CD4-positive, alpha-beta T cell treated with Interleukin-17A for 4 hours (primary cell): ENCODE measurements at regions not wholly inside any gene's neighbourhood (a gene's known extent, or its start where the extent isn't known, plus 50 kb on each side); places are given as distances from the start of the nearest gene placed in this dataset.
A peak's percentile ranks its signal among the peaks of the same experiment; 100 is the strongest.
"Not testable (repeated sequence)": the region's sequence is repeated elsewhere in the genome, so short reads cannot be mapped to it uniquely, and the experiment has no call there.

Source experiments
- DNase-seq: peaks from one replicate; pipeline ENCODE4 v3.0.0-alpha.2; 2020; ENCODE audit warnings: mixed read lengths

DNA sequence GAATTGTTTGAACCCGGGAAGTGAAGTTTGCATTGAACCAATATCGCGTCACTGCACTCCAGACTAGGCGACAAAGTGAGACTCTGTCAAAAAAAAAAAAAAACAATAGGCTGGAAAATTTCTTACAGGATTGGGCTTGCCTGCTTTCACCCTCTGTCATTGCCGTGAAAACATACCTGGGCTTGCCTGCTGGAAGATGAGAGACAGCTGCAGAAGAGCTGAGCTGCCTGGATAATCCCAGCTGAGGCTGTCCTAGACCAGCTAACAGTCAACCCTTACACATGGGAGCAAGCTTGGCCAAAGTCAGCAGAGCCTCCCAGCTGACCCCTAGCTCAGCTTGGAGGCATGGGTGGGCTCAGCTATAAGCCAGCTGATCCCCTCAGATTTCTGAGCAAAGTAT, 306.2 kb downstream of the CCSER2 start:
- DNase-seq: no peak

DNA sequence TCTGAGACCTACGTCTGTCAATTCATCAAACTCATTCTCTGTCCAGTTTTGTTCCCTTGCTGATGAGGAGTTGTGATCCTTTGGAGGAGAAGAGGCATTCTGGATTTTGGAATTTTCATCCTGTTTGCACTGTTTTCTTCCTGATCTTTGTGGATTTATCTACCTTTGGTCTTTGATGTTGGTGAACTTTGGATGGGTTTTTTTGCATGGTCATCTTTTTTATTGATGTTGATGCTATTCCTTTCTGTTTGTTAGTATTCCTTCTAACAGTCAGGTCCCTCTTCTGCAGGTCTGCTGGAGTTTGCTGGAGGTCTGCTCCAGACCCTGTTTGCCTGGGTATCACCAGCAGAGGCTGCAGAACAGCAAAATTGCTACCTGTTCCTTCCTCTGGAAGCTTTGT, 322.2 kb downstream of the CCSER2 start:
- not testable (repeated sequence) for DNase-seq

DNA sequence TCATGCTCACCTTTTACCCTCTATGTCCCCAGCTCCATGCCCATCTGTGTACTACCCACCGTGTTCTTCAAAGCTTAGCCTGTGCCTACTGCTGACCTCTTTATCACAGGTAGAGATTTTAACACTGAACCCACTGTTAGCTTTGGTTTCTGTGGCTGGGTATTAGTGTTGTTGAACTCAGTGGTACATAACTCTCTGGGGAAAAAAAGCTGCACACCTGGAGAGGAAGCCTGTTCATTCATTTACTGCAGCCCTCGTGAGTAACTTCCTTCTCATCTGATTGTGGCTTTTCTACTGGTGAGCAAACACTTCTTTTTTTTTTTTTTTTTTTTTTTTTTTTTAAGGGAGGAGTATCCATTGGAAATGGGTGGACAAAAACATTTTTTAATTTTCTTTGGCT, 326.3 kb downstream of the CCSER2 start:
- DNase-seq: no peak

DNA sequence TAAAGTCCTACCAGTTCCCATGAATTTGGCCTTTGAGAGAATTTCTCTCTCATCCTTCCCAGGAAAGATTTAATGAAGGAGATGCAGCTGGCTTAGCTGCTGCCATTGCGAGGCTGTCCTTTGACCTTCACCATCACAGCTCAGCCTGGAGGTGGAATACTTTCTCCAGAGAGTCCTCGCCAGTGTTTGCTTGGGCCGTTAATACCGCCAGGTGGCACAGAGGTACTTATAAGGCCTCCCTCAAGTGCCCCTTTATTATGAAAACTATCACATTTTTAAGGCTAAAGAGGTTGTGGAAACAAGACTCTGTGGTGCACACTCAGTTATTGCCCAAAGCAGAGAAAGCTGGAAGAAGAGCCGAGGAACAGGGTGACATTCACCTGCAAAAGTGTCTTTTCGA, 330.6 kb downstream of the CCSER2 start:
- DNase-seq: no peak

DNA sequence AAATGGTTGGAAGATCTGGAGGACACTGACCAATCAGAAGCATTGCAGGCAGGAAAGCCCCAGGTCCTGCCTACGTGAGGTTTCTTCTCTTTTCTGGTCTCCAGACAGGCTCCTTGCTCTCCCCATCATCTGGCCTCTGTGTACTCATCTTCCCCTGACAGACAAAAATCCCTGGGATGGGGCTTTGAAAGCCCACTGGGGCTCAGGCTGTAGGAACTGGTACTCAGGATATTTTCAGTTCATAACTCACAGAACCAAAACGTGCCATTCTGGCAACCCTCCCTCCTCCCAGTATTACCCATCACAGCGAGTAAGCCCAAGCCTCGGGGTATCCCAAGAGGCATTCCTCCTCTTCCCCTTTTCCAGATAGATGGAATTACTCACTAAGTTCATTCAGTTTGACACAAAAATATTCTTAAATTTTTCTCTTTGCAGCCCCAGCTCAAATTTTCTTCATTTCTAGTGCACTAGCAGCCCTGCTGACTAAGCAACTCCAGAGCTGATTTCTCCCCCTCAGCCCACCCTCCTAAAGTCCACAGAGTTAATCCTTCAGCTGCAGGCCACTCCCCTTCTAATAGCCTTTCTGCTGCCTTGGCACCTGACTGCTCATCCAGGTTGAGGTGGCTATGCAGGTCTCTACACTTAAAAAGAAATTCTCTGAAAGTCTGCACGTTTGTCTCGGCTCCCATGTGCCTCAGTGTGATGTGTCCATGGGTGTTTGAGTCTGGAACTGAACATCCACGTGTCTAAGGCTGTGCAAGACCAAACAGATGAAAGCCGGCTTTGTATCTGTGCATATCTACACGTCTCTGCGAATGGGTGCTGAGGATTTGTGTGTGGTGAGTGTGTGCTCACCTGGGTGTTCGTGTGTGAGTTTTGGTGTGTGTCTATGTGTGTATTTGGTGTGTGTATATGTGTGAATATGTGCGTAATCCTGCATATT, 331.4 kb downstream of the CCSER2 start:
- no peak for DNase-seq

DNA sequence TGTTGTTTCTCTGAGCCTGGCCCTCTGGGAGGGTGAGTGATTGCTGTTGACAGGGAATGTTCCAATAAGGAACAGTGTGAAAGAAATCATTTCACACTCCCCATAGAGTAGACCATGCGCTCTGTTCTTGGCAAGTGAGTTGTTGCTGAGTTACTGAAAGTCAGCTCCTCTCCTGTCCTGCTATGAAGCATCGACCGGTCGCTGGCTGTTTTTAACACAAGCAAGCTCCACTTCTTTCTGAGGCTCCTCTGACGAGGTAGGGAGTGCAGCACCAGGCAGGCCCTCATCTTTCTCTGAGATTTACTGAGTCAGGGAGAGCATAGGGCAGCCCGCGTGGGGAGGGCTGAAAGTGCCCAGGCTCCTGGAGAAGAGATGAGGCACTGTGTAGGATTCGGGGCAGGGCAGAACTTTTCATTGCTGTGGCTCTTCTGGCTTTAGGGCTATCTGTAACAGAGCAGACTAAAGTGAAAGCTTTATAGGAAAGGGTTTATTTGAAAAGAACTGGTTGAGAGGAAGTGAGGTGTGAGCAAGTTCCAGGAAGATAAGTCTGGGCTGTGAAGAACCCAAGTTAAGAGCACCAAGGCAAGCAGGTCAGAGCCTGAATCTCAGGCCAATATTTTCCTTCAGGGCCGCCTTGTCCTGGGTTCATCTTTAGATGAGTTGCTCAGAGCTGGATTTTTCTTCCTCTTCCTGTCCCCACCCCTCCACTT, 332.2 kb downstream of the CCSER2 start:
- DNase-seq: no peak

DNA sequence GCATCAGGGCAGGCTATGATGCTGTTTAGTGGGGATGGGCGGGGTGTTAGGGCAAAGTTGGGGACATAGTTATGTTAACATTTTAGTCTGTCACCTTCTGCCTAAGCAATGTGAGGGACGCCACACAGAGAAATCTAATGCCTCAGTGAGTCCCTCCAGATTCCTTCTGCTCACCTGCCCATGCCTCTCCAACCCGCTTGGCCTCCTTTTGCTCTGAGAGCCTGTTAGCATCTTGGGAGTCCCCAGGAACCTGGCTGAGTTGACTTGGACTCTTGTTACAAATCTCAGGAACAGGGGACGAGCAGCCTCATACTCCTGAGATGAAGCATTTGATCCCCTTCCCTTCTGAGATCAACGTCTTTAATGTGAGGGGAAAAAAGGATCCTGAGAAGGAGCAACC, 336.8 kb downstream of the CCSER2 start:
- no peak for DNase-seq

DNA sequence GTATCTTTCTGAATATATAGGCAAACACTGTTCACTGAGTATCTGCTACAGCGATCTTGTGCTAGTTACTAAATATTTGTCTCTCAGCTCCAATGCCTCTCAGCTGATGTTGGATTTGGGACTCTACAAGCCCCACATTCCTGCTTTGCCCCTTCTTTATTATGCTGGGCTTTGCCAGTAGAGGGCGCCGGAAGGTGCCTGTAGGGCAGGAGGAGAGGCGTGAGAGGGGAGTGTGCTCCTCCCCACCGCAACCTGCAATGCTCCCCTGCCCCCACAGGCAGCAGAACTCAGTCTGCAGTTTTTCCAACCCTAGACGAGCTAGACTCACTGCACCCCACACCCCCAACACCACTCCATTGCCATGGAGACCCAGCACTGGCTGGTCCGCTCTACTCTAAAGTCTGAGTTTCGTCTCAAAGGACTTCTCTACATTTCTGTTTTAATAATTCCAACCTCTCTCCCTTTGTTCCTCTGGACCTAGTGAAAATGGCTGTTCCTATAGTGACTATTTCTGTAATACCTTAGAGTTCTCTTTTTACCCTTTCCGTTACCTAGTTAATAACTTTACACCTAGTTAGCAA, 337.6 kb downstream of the CCSER2 start:
- peak; percentile 4 for DNase-seq

DNA sequence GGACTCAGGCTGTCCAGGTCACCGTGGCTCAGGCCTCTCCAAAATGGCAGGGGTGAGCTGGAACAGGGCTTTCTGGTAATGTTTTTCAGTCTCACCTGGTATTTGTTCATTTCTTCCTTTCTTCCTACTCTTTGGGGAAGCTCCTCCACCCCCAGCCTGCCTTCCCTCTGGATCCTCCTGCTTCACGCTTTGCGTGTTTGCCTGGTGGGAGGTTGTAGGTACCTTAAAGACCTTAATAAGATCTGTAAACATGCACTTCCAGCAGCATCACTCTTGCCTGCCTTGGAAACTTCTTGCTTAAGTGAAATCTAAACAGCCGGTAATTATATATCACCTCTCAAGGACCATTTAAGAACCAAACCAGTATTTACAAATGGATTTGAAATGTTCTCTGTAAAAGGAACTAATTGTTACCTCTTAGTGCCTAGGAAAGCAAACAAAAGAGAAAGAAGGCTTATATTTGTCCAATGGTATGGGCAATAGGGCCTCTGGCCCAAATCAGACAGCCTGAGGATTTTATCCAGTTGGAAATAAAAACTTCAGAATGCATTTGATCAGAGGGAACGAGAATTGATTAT, 339.9 kb downstream of the CCSER2 start:
- DNase-seq: no peak

DNA sequence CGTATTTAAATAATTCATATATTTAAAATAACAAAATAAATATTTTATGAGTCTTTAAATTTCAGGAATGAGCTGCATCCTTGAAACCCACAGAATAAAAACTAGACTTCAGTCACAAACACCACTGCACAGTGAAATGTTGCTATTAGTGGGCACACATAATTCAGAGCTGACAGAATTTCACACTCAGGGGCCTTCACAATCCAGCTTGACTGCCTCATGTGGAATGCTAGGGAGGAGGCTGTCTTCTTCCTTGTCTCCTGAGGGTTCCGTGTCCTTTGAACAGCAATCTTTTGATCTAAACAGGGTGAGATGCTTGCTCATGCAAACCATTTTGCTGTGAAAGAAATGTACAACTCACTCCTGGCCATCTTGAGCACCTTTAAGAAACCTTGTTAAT, 346.7 kb downstream of the CCSER2 start:
- DNase-seq: no peak

DNA sequence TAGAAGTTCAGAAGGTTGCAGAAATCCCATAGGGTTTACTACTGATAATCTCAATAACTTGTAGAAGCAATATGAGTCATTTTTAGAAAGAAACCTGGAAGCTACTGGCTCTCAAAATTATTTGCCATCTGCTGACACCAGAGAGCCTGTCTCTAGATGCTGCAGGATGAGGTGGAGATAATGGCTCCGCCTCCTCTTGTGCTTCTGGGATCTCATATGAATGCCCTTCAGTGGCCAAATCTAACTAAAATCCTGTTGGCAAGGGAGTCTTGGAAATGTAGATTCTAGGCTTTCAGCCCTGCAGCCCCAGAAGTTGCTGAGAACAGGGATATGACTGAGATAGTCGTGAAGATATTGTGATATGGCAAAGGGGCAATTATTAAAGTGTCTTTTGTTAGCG, 348.1 kb downstream of the CCSER2 start:
- no peak for DNase-seq

DNA sequence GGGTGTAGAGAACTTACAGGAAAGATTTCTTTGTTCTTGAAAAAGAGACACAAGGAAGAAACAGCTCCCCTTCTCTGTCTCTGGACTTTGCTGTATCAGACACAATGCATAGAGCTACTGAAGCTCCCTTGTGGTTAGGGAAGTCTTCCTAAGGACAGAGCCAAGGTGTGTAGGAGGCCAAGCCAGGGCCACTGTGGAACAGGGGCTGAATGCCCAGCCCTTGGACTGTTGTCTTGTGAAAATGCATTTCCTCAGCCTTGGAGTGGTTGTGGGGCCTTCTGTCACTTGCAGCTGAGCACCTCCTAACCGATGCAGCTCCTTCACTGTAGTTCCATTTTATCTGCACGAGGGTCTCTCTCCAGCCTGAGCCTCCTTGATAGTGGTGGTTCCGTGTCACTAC, 353.4 kb downstream of the CCSER2 start:
- no peak for DNase-seq

DNA sequence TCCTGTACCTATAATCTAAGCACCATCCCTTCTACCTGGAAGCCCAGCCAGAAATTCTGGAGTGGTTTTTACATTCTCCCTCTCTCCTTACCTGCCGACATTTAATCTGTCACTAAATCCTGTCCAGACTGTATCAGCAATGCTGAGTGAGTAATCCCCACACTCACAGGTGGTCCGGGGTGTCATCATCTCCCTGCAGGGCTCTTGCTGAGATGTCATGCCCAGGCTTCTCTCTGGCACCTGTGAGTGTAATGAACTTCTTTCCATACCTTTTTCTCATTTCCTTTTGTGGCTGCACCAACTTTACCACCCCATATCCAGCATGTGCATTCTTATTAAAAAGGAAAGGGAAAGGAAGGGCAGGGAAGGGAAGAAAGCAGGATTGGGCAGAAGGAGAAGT, 355.2 kb downstream of the CCSER2 start:
- DNase-seq: no peak

DNA sequence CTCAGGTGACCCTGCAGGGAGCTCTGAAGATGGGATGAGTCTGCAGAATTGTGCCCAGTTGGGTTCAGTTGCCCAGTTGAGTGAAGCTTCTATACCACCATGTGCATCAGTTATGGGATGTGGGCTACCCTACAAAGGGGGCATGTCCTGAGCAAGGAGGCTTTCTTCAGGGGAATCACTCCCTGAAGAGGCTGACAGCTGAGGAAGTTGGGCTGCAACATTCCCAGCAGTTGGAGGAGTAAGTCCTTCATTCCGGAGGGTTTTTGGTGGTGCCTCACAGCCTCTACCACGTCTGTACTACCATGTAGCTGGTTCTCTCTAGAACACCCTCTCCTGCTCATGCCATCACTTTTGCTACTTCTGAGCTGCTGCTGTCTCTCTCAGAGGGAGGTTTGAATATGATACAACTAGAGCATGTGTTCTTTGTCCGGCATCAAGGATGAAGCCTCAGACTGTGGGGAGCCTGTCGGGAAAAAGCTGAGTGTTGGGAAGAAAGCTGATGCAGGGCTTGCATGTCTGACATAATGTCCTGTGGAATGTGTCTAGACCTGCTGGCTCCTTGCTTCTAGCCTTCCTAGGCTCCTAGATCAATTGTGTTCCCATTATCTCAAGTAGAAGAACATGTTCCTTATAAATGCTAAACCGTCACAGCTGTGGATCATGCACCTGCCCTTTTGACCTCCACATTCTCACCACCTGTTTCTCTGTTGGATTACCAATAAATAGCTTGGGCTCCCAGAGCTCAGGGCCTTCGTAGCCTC, 355.8 kb downstream of the CCSER2 start:
- DNase-seq: no peak

DNA sequence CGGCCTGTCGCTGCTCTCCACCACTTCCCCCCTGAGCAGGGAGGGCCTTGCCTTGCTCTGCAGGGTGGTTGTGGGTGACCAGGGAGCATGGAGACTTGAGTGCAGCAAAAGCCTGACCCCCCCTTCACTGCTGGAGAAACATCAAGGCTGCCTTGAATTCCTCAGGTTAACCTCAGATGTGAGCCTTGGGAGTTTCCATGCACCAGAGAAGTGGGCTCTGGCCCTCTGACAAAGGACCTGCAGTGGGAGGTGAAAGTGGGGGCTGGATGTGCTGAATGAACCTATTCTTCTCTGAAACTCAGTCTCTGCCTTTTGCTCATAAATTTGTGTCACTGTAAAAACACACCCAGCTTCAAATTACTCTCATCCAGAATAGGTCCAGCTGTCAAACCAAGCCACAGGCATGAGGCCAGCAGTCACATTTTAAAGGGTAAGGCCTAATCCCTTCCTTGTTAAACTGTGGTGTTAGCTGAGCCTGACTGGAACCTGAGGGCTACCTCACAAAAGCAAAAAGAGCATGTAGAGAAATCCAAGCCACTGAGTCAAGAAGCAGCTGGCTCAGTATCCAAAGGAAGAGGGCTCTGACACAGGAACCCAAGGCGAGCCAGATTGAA, 356.8 kb downstream of the CCSER2 start:
- no peak for DNase-seq

DNA sequence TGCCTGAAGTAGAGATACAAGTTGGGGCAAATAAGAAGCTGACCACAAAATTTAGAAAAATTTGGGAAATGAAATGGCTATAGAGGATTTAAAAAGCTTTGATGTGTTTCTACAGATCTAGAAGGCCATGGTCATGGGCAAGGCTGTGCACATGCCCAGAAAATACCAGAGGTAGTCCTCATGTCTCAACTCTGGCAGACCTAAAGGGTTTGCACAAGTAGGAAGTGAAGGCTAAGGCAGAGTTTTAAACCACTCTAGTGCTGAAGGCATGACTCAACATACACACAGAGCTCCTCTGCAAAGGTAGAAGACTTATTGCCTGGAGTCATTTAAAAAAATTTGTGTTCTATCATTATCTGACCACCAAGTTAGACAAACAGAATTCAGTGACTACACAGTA, 364.6 kb downstream of the CCSER2 start:
- no peak for DNase-seq

DNA sequence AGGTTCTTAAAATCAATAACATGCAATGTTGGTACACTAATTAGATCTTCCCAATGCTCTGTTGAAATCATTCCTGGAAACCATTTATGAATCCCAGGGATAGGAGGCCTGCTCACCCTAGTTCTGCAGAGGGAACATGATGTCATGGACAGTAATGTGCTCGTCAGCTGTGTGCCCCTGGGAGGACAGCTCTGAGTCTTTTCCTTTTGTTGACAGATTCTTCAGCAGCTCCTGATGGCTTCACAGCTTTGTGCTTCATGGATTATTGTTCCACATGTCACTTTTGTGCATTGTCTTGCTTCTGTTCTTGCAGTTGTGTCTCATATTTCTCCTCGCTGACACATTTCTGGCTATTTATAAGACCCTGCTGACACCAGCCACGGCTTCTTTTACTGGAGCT, 367.5 kb downstream of the CCSER2 start:
- no peak for DNase-seq

DNA sequence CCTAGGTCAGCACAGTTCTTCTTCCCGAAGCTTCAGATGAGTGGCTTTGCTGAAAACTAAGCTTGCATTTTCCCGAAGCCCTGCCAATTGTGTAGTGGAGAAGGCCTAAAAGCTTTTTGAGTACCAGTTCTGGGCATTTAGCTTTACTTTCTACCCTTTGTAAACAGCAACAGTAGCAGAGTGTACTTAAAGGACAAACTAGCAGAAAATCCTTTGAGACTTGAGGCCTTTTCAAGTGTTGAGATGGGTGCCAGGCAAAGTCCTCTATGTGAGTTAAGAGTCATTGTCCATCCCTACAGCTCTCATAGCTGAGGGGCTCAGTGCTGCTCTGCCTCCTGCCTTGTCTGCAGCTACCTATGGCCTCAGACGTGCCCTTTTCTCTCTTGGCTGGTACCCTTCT, 368.2 kb downstream of the CCSER2 start:
- no peak for DNase-seq

DNA sequence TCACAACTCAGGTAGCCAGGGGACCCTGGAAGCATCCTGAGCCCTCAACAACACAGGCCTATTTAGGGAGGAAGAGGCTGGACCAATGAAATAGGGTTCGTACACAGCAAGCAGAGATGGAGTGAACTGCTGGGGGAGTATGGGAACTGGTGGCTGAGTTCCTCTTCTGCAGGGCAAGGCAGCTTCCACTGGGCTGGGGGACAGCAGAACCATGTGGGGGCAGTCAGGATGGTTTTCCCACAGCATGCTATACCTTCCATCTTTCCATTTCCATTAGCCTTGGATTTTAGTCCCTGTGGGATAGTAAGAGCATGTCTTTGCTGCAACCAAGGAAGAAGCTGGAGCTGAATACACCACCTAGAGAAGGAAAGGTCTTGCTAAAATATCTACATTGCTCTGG, 370.6 kb downstream of the CCSER2 start:
- no peak for DNase-seq

DNA sequence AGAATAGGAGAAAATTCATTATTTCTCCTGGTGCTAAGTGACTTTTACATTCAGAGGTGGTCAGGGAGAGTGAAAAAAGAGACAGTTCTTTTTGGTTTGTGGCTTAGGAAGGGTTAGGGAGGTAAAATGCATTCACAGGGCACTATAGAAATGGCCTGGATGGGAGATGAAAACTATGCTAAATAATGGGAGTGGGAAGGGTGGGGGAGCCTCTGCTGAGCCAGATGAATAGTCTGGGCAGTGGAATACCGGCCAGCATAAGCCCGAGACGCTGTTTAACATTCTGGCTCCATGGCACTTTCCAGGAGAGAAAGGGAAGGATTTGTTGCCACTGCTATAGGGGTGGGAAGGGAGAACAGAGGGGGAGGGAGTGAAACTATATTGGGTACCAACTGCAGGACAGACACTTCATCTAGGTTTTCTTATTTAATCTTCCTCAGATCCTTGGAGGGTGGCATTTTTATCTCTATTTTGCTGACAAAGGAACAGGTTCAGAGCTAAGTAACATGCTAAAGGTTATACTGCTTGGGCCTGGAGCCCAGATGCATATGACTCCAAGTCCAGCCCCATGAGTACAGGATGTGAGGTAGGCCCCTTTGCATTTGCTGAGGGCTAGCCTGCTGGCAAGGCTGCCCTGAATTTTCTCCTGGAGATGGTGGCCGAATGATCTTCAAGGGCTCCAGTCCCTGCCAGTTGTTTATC, 372.4 kb downstream of the CCSER2 start:
- DNase-seq: no peak

DNA sequence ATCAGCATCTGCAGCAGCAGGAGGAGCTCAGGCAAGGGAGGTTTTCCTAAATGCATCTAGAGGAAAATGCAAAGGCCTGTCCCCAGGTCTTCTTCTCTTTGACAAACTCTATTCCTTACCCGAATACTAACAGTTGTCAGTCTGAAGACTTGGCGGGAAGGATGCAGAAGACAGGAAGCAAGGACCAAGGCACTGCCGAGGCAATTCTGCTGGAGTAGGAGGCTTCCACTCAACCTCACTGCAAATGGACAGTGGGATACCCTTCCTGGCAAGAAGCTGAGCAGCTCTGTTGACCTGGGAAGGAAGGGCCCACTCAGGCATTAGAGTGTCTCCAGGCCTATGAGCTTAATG, 373.0 kb downstream of the CCSER2 start:
- DNase-seq: no peak

DNA sequence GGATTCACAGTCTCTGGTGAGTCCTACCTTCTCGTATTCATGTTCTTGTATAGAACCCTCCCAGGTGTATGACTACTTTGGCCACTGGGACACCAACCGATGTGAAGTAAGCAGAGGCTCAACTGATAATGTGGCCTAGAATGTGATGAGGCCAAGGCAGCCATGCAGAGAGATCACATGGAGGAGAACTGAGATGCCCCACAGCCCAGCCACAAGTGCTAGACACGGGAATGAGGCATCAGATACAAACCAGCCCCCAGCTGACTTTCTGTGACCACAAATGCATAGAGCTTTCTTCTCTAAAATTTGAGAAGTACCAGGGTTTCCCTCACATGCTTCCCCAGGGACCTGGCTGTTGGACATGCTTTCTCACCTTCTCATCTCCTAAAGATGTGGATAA, 375.7 kb downstream of the CCSER2 start:
- no peak for DNase-seq
